Ishikawa (cell line): ENCODE measurements at regions not wholly inside any gene's neighbourhood (a gene's known extent, or its start where the extent isn't known, plus 50 kb on each side); places are given as distances from the start of the nearest gene placed in this dataset.

ENCODE experiments used
- CEBPB ChIP-seq: IDR thresholded peaks from 2 replicates; pipeline ENCODE4 v1.6.1; 2012
- CREB1 ChIP-seq: IDR thresholded peaks from 2 replicates; pipeline ENCODE4 v1.6.1; 2012; ENCODE audit warnings: low read depth
- EP300 ChIP-seq: IDR thresholded peaks from 2 replicates; pipeline ENCODE4 v1.6.1; 2012; ENCODE audit warnings: borderline replicate concordance
- TAF1 ChIP-seq: IDR thresholded peaks from 2 replicates; pipeline ENCODE4 v1.6.1; 2012; ENCODE audit warnings: low read depth, mild to moderate bottlenecking
- TCF12 ChIP-seq: IDR thresholded peaks from 2 replicates; pipeline ENCODE4 v1.6.1; 2012; ENCODE audit warnings: low read depth

DNA sequence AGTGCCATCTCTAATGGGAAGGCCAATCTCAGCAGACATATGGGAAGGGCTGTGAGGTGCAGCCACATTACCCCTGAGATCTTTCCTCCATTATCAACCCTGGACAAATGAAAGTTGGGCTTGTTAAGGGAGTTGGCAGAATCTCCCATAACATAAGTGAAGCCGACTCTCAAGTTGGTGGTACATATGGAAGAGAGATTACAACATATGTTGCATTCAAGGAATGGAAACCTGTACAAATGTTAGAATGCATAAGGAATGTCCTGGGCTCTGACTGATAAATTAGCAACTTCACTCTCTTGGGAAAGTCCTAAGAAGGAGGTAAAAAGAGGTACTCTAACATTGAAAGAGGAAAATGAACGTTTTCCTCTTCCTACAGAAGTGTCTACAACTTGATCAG lies 288.7 kb downstream of the IL20RB start:
- TF ChIP-seq CEBPB, result no peak
- TF ChIP-seq EP300, result no peak
- TF ChIP-seq CREB1, result no peak
- TF ChIP-seq TCF12, result no peak
- TF ChIP-seq TAF1, result no peak
